ENCODE measurements at regions not wholly inside any gene's neighbourhood (a gene's known extent, or its start where the extent isn't known, plus 50 kb on each side); places are given as distances from the start of the nearest gene placed in this dataset.

DNA sequence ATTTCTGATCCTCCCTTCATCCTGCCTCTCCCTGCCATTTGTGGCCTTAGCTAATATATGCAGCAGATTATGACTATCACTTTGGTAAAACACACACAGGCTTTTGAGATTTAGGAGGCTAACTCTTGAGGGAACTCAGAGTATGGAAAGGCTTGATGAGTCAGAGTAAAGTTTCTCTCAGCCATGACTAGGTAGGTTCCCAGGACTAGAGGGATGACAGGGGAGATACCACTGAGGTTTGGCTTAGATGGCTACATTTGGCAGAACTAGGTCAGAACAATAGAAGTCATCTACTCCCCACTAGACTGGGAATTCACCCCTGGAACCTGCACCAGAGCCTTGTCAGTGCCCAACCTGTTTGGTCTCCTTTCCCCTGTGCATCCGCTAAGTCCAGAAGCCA lies 585.7 kb downstream of the TLL1 start:
- Mint-ChIP-seq H3K36me3 (no peaks in the 10 kb centered on the region), H3K27ac (no peak overlapping the region), H3K9me3 (peaks cover 8% of the 10 kb centered on the region), H3K4me3 (no peak overlapping the region), H3K27me3 (no peaks in the 10 kb centered on the region), H3K4me1 (no peaks in the 10 kb centered on the region)
- CTCF ChIA-PET = no interaction called here
- no peak for DNase-seq

DNA sequence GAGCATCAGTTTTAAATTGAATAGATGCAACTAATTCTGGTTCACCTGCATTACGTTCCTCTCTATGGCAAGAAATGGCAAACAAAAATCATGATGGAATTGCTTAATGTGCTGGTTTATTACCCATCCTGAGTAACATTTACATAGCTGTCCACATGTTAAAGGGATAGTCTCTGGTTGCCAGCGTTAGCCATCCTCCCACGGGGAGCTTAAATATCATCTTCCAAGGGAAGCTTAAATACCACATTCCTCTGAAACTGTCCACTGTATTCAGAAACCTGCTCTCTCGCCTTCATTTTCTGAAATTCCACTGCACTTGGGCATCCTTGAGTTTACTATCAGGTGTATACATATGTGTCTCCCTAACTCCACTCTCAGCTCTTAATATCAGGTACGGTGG lies 586.6 kb downstream of the TLL1 start:
- Mint-ChIP-seq H3K9me3 (peaks cover 5% of the 10 kb centered on the region), H3K36me3 (no peaks in the 10 kb centered on the region), H3K27me3 (no peaks in the 10 kb centered on the region), H3K4me3 (no peak overlapping the region), H3K4me1 (no peaks in the 10 kb centered on the region), H3K27ac (no peak overlapping the region)
- no peak for DNase-seq
- CTCF ChIA-PET = no interaction called here

DNA sequence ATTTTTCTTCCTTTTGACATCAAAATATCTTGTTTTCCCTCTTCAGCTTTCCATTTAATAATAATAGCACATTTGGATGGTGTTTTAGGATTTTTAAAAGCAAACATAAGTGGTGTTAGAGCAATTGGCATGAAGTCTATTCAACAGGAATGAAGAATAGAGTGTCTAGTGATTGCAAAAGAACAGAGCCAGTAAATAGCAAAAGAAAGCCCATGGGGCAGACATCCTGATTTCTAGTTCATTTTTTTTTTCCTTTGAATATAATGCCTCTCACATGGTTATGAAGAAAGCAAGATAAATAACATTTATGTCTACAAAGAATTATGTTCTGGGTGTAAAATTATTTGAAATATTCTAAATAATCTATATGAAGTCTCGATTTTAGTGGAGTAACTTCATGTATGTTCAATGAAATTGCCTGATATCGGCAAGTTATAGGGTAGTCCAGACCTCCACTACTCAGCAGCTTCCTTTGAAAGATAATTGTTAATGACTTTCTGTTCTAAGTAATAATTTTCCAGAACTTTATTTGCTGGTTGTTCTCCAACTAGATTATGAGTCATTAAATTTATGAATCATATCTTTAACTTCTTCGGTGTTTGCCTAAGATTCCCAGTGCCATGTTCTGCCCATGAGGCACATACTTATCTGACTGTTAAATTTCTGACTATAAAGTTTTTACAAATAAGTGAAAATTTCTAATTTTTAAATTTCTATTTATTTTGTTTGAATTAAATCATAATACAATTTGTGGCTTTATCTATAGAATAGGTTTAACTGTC lies 587.9 kb downstream of the TLL1 start:
- H3K36me3 Mint-ChIP-seq = no peaks in the 10 kb centered on the region
- no peaks in the 10 kb centered on the region for H3K9me3 Mint-ChIP-seq
- CTCF ChIA-PET = no interaction called here
- no peak overlapping the region for H3K4me3 Mint-ChIP-seq
- H3K27me3 Mint-ChIP-seq = no peaks in the 10 kb centered on the region
- no peak overlapping the region for H3K27ac Mint-ChIP-seq
- H3K4me1 Mint-ChIP-seq = no peaks in the 10 kb centered on the region
- DNase-seq = no peak

DNA sequence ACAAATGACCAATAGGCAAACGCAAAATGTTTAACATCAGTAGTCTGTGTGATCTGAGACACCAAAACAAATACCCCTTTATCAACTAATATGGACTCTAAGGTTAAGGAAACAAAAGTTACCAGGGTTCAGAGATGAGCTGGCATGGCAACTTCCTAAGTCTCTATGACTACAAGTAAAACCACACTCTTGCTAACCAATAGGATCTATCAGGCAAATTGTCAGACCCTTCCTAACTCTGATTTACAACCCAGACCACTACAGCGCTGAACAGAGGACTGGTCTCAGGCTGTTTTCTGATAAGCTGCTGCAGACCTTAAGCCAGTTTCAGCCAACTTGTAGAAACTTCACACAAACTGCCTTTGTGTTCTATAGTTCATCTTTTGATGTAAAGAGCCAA lies 608.0 kb downstream of the TLL1 start:
- no peak for DNase-seq
- H3K27ac Mint-ChIP-seq = no peak overlapping the region
- CTCF ChIA-PET = no interaction called here
- H3K27me3 Mint-ChIP-seq = no peaks in the 10 kb centered on the region
- no peaks in the 10 kb centered on the region for H3K4me1 Mint-ChIP-seq
- H3K36me3 Mint-ChIP-seq = no peaks in the 10 kb centered on the region
- H3K4me3 Mint-ChIP-seq = no peak overlapping the region
- peaks cover 3% of the 10 kb centered on the region for H3K9me3 Mint-ChIP-seq

DNA sequence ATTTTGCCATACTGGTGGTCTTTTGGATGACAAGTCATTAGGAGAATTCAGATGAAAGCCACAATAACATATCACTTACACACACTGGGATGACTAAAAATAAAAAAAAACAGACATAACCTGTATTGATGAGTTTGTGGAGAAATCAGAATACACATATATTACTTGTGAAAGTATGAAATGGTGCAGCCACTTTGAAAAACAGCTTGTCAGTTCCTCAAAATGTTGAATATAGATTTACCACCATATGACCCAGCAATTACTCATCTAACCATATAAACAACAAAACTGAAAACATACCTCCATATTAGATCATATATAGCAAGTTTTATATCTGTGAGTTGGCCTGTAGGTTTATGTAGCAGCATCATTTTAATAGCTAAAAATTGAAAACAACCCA lies 608.7 kb downstream of the TLL1 start:
- no peak for DNase-seq
- Mint-ChIP-seq H3K9me3 (peaks cover 3% of the 10 kb centered on the region), H3K4me3 (no peak overlapping the region), H3K4me1 (no peaks in the 10 kb centered on the region), H3K27me3 (no peaks in the 10 kb centered on the region), H3K27ac (no peak overlapping the region), H3K36me3 (no peaks in the 10 kb centered on the region)
- CTCF ChIA-PET = no interaction called here

DNA sequence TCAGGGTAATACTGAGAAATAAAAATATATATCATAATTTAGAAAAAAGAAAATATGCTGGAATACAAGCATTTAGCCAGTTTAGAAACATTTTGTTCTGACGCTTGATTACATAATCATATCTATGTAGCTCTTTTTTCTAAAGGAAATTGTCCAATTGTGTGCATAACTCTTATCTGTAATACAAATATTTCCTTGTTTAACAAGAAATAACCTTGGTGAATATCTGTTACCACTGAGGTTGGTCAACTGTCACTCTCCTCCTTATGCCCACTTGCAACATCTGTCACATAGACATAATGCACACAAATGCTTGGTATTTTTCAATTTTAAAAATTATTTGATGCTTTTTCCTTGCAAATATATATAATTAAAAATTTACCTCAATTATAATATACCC lies 609.7 kb downstream of the TLL1 start:
- CTCF ChIA-PET = no interaction called here
- H3K27ac Mint-ChIP-seq = no peak overlapping the region
- H3K27me3 Mint-ChIP-seq = no peaks in the 10 kb centered on the region
- DNase-seq = no peak
- H3K36me3 Mint-ChIP-seq = no peaks in the 10 kb centered on the region
- H3K4me1 Mint-ChIP-seq = no peaks in the 10 kb centered on the region
- H3K4me3 Mint-ChIP-seq = no peak overlapping the region
- H3K9me3 Mint-ChIP-seq = peaks cover 2% of the 10 kb centered on the region

DNA sequence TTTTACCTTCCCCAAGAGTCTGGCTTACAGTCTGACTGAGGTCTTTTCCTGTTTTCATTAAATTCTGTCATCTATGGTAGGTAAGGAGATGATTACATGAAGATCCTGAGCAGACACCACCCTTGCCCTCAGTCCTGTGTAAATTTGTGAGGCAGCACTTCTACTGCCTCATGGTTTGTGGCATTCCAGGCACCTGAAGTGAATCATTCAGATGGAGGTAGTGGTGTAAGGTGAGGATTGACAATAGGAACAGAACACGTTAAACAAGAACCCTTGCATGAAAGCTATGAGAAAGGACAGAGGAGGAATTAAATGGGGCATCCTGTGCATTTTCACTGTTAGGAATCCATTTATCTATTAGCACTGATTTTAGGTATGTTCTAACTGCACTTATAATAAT lies 618.6 kb downstream of the TLL1 start:
- CTCF ChIA-PET = no interaction called here
- Mint-ChIP-seq H3K27ac (no peak overlapping the region), H3K36me3 (no peaks in the 10 kb centered on the region), H3K4me3 (no peak overlapping the region), H3K27me3 (no peaks in the 10 kb centered on the region), H3K4me1 (no peaks in the 10 kb centered on the region), H3K9me3 (peaks cover 2% of the 10 kb centered on the region)
- DNase-seq = no peak

DNA sequence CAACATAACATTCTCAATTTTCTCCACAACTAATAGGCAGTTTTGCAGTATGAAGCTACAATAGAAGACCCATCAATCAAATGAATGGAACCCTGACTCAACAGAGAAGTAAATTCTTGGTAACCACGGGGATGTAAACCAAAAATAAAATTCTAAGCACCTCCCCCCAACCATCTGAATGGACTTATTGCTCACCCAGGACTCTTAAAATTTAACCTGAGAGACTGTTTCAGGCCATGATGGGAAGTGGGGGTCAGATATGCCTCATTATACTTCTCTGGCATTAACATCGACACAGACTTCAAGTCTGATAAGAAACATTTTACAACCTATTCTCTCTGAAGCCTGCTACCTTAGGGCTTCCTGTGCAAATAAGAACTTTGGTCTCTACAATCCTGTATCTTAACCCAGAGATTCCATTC lies 620.9 kb downstream of the TLL1 start:
- no peak overlapping the region for H3K4me3 Mint-ChIP-seq
- H3K36me3 Mint-ChIP-seq = no peaks in the 10 kb centered on the region
- CTCF ChIA-PET = no interaction called here
- no peaks in the 10 kb centered on the region for H3K4me1 Mint-ChIP-seq
- no peak overlapping the region for H3K27ac Mint-ChIP-seq
- H3K9me3 Mint-ChIP-seq = peaks cover 2% of the 10 kb centered on the region
- DNase-seq = no peak
- no peaks in the 10 kb centered on the region for H3K27me3 Mint-ChIP-seq

DNA sequence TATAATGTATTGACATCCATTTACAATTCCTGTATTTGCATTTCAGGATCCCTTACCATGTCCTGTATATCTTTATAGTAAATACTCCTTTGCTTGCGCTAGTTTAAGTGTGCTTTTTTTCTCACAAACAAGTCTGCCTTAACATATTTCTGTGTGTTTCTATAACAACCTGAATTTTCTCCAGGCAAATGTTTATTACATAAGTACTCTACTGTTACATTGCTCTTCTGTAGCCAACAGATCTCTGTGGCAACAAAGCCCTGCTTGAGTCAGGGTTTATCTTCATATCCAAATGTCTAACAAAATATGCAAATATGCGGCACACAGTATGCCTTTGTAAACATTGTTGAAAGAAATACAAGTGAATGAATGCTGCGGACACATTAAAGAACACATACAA lies 625.5 kb downstream of the TLL1 start:
- no peaks in the 10 kb centered on the region for H3K27me3 Mint-ChIP-seq
- H3K9me3 Mint-ChIP-seq = no peaks in the 10 kb centered on the region
- H3K36me3 Mint-ChIP-seq = no peaks in the 10 kb centered on the region
- CTCF ChIA-PET = no interaction called here
- DNase-seq = no peak
- no peak overlapping the region for H3K27ac Mint-ChIP-seq
- no peak overlapping the region for H3K4me3 Mint-ChIP-seq
- H3K4me1 Mint-ChIP-seq = no peaks in the 10 kb centered on the region

DNA sequence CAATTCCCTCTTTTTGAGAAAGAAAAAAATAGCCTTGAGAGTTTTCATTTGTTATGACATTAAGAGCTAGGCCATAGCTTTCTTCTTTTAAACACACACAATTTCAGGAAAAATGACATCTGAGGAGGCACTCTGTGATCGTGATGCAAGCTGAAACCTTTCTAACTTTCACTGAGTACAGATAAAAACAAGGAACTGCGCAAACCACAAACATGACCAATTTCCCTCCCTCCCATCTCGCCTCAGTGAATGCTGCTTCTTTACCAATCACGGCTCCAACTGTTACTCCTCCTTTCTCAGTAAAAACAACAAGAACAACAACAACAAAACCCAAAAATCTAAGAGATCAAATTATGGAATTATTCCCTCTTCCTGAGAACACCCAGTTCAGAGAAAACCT lies 626.8 kb downstream of the TLL1 start:
- no peaks in the 10 kb centered on the region for H3K36me3 Mint-ChIP-seq
- no peaks in the 10 kb centered on the region for H3K27me3 Mint-ChIP-seq
- H3K27ac Mint-ChIP-seq = no peak overlapping the region
- DNase-seq = no peak
- CTCF ChIA-PET = interaction anchor here (0.6 kb wide), 1 partner anchor 974 kb away, joined by 3 read pairs; no protein-coding TSS in a partner anchor
- H3K4me1 Mint-ChIP-seq = no peaks in the 10 kb centered on the region
- no peaks in the 10 kb centered on the region for H3K9me3 Mint-ChIP-seq
- H3K4me3 Mint-ChIP-seq = no peak overlapping the region

DNA sequence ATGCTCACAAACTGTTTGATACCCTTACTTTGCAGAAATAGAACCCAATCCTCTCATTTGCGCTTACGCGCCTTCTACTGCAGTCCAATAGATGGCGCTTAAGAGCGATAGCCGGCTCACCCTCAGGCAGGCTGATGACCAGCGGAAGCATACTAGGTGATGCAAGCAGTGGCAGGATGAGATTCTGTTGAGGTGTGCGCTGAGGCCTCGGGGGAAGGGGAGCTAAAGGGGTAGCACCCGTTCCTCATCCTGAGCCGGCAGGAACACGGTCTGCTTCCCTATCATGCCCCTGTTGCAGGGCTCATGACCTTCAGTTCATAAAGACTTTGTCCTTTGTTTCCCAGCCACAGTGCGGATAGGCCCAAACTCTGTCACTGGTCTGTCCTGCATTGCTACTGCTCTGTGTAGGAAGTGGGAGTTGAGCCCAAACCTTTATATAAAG lies 628.9 kb downstream of the TLL1 start:
- Mint-ChIP-seq H3K27ac (no peak overlapping the region), H3K27me3 (no peaks in the 10 kb centered on the region), H3K9me3 (no peaks in the 10 kb centered on the region), H3K4me3 (no peak overlapping the region), H3K36me3 (no peaks in the 10 kb centered on the region), H3K4me1 (no peaks in the 10 kb centered on the region)
- peak; percentile 19 for DNase-seq
- CTCF ChIA-PET = interaction anchor here (0.6 kb wide), 1 partner anchor 309 kb away, joined by 3 read pairs; no protein-coding TSS in a partner anchor

DNA sequence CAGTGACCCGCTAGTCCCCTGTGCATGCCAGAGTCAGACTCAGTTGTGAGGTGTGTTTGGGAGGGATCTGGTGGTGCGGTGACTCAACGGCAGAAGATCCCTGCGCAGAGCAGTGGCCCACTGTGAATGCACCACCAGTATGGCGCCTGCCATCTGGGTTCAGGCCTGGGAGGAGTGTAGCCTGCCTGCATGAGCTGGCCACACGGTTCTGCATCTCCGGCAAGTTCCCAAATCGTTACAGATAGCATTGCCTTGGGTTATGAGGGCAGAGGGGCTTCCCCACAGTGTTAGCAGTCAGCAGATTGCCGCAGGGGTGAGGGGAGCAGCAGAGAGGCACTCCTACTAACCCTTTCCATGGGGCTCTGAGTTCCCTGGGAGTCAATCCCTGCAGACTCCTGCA lies 629.6 kb downstream of the TLL1 start:
- Mint-ChIP-seq H3K27me3 (no peaks in the 10 kb centered on the region), H3K4me1 (no peaks in the 10 kb centered on the region), H3K27ac (no peak overlapping the region), H3K4me3 (no peak overlapping the region), H3K9me3 (no peaks in the 10 kb centered on the region), H3K36me3 (no peaks in the 10 kb centered on the region)
- CTCF ChIA-PET = interaction anchor here (0.6 kb wide), 1 partner anchor 309 kb away, joined by 3 read pairs; no protein-coding TSS in a partner anchor
- DNase-seq = no peak

DNA sequence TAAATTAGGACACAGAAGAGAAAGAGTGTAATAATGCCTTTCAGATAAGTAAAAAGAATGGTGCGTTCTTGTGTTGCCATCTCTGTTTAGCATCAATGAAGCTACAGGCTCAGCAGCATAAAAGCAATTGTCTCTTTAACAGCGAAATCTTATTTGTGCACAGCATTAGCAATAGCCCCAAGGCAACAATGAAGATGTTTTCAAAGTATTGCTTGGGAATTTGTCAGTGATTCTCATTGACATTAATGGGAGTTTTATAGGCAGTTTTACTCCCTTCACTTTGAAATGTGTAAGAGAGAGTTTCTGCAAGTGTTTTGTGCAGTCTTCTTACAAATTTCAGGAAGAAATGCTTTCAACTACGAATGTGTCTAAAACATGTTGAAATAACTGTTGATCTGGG lies 633.0 kb downstream of the TLL1 start:
- no peak for DNase-seq
- H3K9me3 Mint-ChIP-seq = no peaks in the 10 kb centered on the region

DNA sequence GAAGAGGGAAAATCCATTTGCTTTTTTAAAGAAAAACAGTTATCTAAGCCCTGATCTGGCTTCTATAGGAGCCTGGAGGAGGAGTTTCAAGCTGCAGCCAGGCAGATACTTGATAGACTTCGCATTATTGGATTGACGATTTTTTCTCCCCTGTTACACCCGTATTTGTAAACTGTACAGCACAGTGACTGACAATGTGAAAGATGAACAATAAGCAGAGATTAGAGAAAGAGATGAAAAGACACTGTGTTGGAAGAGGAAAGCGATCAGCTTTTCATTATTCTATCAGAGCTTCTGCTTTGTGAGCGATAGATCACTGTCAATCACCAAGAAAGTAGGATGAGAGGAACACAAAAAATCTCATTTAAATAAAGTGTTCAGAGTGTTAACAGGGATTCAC lies 639.2 kb downstream of the TLL1 start:
- no peaks in the 10 kb centered on the region for H3K36me3 Mint-ChIP-seq

More for the DNA sequence above, 633.0 kb downstream of the TLL1 start:
- Mint-ChIP-seq H3K4me3 (no peak overlapping the region), H3K36me3 (no peaks in the 10 kb centered on the region), H3K4me1 (no peaks in the 10 kb centered on the region), H3K27ac (no peak overlapping the region), H3K27me3 (no peaks in the 10 kb centered on the region)
- CTCF ChIA-PET = no interaction called here

DNA sequence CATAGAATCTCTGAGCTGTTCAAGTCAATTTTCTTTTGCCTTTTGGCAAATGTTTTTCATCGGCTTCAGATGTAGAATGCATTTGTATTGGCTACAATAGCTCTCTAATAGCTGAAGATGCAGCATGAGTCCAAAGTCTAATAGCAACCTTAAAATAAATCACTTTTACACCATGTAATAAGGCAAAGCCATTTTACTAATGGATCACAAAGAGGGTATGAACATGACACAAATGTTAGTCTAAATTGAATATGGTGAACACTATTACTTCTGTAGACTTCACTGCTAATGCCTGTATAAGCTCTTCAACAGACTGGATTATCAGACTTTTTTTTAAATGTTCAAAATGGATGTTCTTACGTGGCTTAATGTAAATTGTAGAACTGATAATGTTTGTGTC lies 645.3 kb downstream of the TLL1 start:
- DNase-seq = no peak
- no peaks in the 10 kb centered on the region for H3K36me3 Mint-ChIP-seq
- CTCF ChIA-PET = no interaction called here
- no peak overlapping the region for H3K4me3 Mint-ChIP-seq
- no peaks in the 10 kb centered on the region for H3K4me1 Mint-ChIP-seq
- H3K9me3 Mint-ChIP-seq = peaks cover 14% of the 10 kb centered on the region
- H3K27me3 Mint-ChIP-seq = no peaks in the 10 kb centered on the region
- no peak overlapping the region for H3K27ac Mint-ChIP-seq

More for the DNA sequence above, 639.2 kb downstream of the TLL1 start:
- Mint-ChIP-seq H3K4me1 (no peaks in the 10 kb centered on the region), H3K27me3 (no peaks in the 10 kb centered on the region), H3K27ac (no peak overlapping the region), H3K4me3 (no peak overlapping the region), H3K9me3 (peaks cover 2% of the 10 kb centered on the region)
- no peak for DNase-seq
- CTCF ChIA-PET = no interaction called here
